ENCODE measurements at regions not wholly inside any gene's neighbourhood (a gene's known extent, or its start where the extent isn't known, plus 50 kb on each side); places are given as distances from the start of the nearest gene placed in this dataset.

- Histone ChIP-seq H3K36me3 (ENCODE audit: insufficient read depth, low read length) (no peaks in the 10 kb centered on the region), H3K9ac (ENCODE audit: low read length) (no peak overlapping the region), H4K20me1 (ENCODE audit: insufficient read depth, low read depth, low read length) (no peaks in the 10 kb centered on the region), H3K27ac (ENCODE audit: low read length) (no peak overlapping the region), H2AFZ (ENCODE audit: low read length) (no peak overlapping the region), H3K4me3 (ENCODE audit: low read length) (no peak overlapping the region), H3K27me3 (ENCODE audit: low read length) (no peaks in the 10 kb centered on the region), H3K4me1 (ENCODE audit: low read length) (no peaks in the 10 kb centered on the region), H3K9me3 (ENCODE audit: low read length) (no peaks in the 10 kb centered on the region), H3K9me2 (replicated peaks; ENCODE audit: insufficient read depth, low read length) (no peaks in the 10 kb centered on the region), H3K4me2 (ENCODE audit: low read depth, low read length, poor library complexity, severe bottlenecking) (no peak overlapping the region), H3K79me2 (ENCODE audit: low read length) (no peaks in the 10 kb centered on the region)
- DNase-seq = no peak
These were observed 650.3 kb downstream of the CCDC171 start for GRCh38 chr9:16202914-16203728.

GRCh38 chr9:16203729-16204573, 651.1 kb downstream of the CCDC171 start:
- H3K79me2 ChIP-seq (ENCODE audit: low read length) = no peaks in the 10 kb centered on the region

GRCh38 chr9:16205455-16205854, 652.6 kb downstream of the CCDC171 start:
- Histone ChIP-seq H4K20me1 (ENCODE audit: insufficient read depth, low read depth, low read length) (no peaks in the 10 kb centered on the region), H3K36me3 (ENCODE audit: insufficient read depth, low read length) (no peaks in the 10 kb centered on the region), H3K9me2 (replicated peaks; ENCODE audit: insufficient read depth, low read length) (no peaks in the 10 kb centered on the region), H3K4me1 (ENCODE audit: low read length) (no peaks in the 10 kb centered on the region), H2AFZ (ENCODE audit: low read length) (no peak overlapping the region), H3K9me3 (ENCODE audit: low read length) (no peaks in the 10 kb centered on the region), H3K9ac (ENCODE audit: low read length) (no peak overlapping the region), H3K27ac (ENCODE audit: low read length) (no peak overlapping the region), H3K79me2 (ENCODE audit: low read length) (no peaks in the 10 kb centered on the region), H3K4me3 (ENCODE audit: low read length) (no peak overlapping the region), H3K27me3 (ENCODE audit: low read length) (no peaks in the 10 kb centered on the region), H3K4me2 (ENCODE audit: low read depth, low read length, poor library complexity, severe bottlenecking) (no peak overlapping the region)
- DNase-seq = no peak

More at GRCh38 chr9:16203729-16204573, 651.1 kb downstream of the CCDC171 start:
- Histone ChIP-seq H3K9me2 (replicated peaks; ENCODE audit: insufficient read depth, low read length) (no peaks in the 10 kb centered on the region), H3K9me3 (ENCODE audit: low read length) (no peaks in the 10 kb centered on the region), H3K27ac (ENCODE audit: low read length) (no peak overlapping the region), H3K4me3 (ENCODE audit: low read length) (no peak overlapping the region), H3K9ac (ENCODE audit: low read length) (no peak overlapping the region), H4K20me1 (ENCODE audit: insufficient read depth, low read depth, low read length) (no peaks in the 10 kb centered on the region), H3K36me3 (ENCODE audit: insufficient read depth, low read length) (no peaks in the 10 kb centered on the region), H3K4me2 (ENCODE audit: low read depth, low read length, poor library complexity, severe bottlenecking) (no peak overlapping the region), H3K4me1 (ENCODE audit: low read length) (no peaks in the 10 kb centered on the region), H2AFZ (ENCODE audit: low read length) (no peak overlapping the region), H3K27me3 (ENCODE audit: low read length) (no peaks in the 10 kb centered on the region)
- no peak for DNase-seq

GRCh38 chr9:16206518-16206917, 653.7 kb downstream of the CCDC171 start:
- Histone ChIP-seq H2AFZ (ENCODE audit: low read length) (no peak overlapping the region), H3K79me2 (ENCODE audit: low read length) (no peaks in the 10 kb centered on the region), H4K20me1 (ENCODE audit: insufficient read depth, low read depth, low read length) (no peaks in the 10 kb centered on the region), H3K9me2 (replicated peaks; ENCODE audit: insufficient read depth, low read length) (no peaks in the 10 kb centered on the region), H3K27me3 (ENCODE audit: low read length) (no peaks in the 10 kb centered on the region), H3K36me3 (ENCODE audit: insufficient read depth, low read length) (no peaks in the 10 kb centered on the region), H3K4me1 (ENCODE audit: low read length) (no peaks in the 10 kb centered on the region), H3K4me2 (ENCODE audit: low read depth, low read length, poor library complexity, severe bottlenecking) (no peak overlapping the region), H3K9ac (ENCODE audit: low read length) (no peak overlapping the region), H3K9me3 (ENCODE audit: low read length) (no peaks in the 10 kb centered on the region), H3K4me3 (ENCODE audit: low read length) (no peak overlapping the region), H3K27ac (ENCODE audit: low read length) (no peak overlapping the region)
- no peak for DNase-seq

GRCh38 chr9:16207161-16207560, 654.3 kb downstream of the CCDC171 start:
- no peaks in the 10 kb centered on the region for H3K4me1 ChIP-seq (ENCODE audit: low read length)
- no peaks in the 10 kb centered on the region for H3K79me2 ChIP-seq (ENCODE audit: low read length)
- H3K4me2 ChIP-seq (ENCODE audit: low read depth, low read length, poor library complexity, severe bottlenecking) = no peak overlapping the region
- H3K36me3 ChIP-seq (ENCODE audit: insufficient read depth, low read length) = no peaks in the 10 kb centered on the region
- no peak overlapping the region for H2AFZ ChIP-seq (ENCODE audit: low read length)
- H3K9me2 ChIP-seq (replicated peaks; ENCODE audit: insufficient read depth, low read length) = no peaks in the 10 kb centered on the region
- H4K20me1 ChIP-seq (ENCODE audit: insufficient read depth, low read depth, low read length) = no peaks in the 10 kb centered on the region
- no peak overlapping the region for H3K9ac ChIP-seq (ENCODE audit: low read length)
- H3K4me3 ChIP-seq (ENCODE audit: low read length) = no peak overlapping the region
- H3K27ac ChIP-seq (ENCODE audit: low read length) = no peak overlapping the region
- no peak for DNase-seq
- H3K9me3 ChIP-seq (ENCODE audit: low read length) = no peaks in the 10 kb centered on the region
- no peaks in the 10 kb centered on the region for H3K27me3 ChIP-seq (ENCODE audit: low read length)

GRCh38 chr9:16210440-16210839, 657.6 kb downstream of the CCDC171 start:
- Histone ChIP-seq H3K9me3 (ENCODE audit: low read length) (no peaks in the 10 kb centered on the region), H3K4me1 (ENCODE audit: low read length) (no peaks in the 10 kb centered on the region), H2AFZ (ENCODE audit: low read length) (no peak overlapping the region), H3K9ac (ENCODE audit: low read length) (no peak overlapping the region), H3K4me3 (ENCODE audit: low read length) (no peak overlapping the region), H3K36me3 (ENCODE audit: insufficient read depth, low read length) (no peaks in the 10 kb centered on the region), H3K27me3 (ENCODE audit: low read length) (no peaks in the 10 kb centered on the region), H3K79me2 (ENCODE audit: low read length) (no peaks in the 10 kb centered on the region), H3K27ac (ENCODE audit: low read length) (no peak overlapping the region), H3K9me2 (replicated peaks; ENCODE audit: insufficient read depth, low read length) (no peaks in the 10 kb centered on the region), H4K20me1 (ENCODE audit: insufficient read depth, low read depth, low read length) (no peaks in the 10 kb centered on the region), H3K4me2 (ENCODE audit: low read depth, low read length, poor library complexity, severe bottlenecking) (no peak overlapping the region)
- DNase-seq = no peak

GRCh38 chr9:16211946-16212345, 658.5 kb downstream of the BNC2 start:
- H3K36me3 ChIP-seq (ENCODE audit: insufficient read depth, low read length) = no peaks in the 10 kb centered on the region
- no peak overlapping the region for H3K27ac ChIP-seq (ENCODE audit: low read length)

GRCh38 chr9:16213781-16214515, 656.5 kb downstream of the BNC2 start:
- no peak overlapping the region for H3K9ac ChIP-seq (ENCODE audit: low read length)
- H3K79me2 ChIP-seq (ENCODE audit: low read length) = no peaks in the 10 kb centered on the region
- no peak overlapping the region for H3K27ac ChIP-seq (ENCODE audit: low read length)
- H3K36me3 ChIP-seq (ENCODE audit: insufficient read depth, low read length) = no peaks in the 10 kb centered on the region
- no peak overlapping the region for H3K4me3 ChIP-seq (ENCODE audit: low read length)
- no peak overlapping the region for H3K4me2 ChIP-seq (ENCODE audit: low read depth, low read length, poor library complexity, severe bottlenecking)
- H3K27me3 ChIP-seq (ENCODE audit: low read length) = peaks cover 4% of the 10 kb centered on the region; the same call in 1 of the 2 replicates
- H3K9me3 ChIP-seq (ENCODE audit: low read length) = no peaks in the 10 kb centered on the region
- H3K4me1 ChIP-seq (ENCODE audit: low read length) = no peaks in the 10 kb centered on the region
- no peaks in the 10 kb centered on the region for H4K20me1 ChIP-seq (ENCODE audit: insufficient read depth, low read depth, low read length)
- DNase-seq = no peak
- H3K9me2 ChIP-seq (replicated peaks; ENCODE audit: insufficient read depth, low read length) = no peaks in the 10 kb centered on the region
- H2AFZ ChIP-seq (ENCODE audit: low read length) = no peak overlapping the region

More at GRCh38 chr9:16211946-16212345, 658.5 kb downstream of the BNC2 start:
- no peaks in the 10 kb centered on the region for H3K9me3 ChIP-seq (ENCODE audit: low read length)
- H3K9me2 ChIP-seq (replicated peaks; ENCODE audit: insufficient read depth, low read length) = no peaks in the 10 kb centered on the region
- H3K4me1 ChIP-seq (ENCODE audit: low read length) = no peaks in the 10 kb centered on the region
- no peaks in the 10 kb centered on the region for H4K20me1 ChIP-seq (ENCODE audit: insufficient read depth, low read depth, low read length)
- DNase-seq = no peak
- H3K9ac ChIP-seq (ENCODE audit: low read length) = no peak overlapping the region
- peaks cover 4% of the 10 kb centered on the region; the same call in 1 of the 2 replicates for H3K27me3 ChIP-seq (ENCODE audit: low read length)
- H2AFZ ChIP-seq (ENCODE audit: low read length) = no peak overlapping the region
- H3K79me2 ChIP-seq (ENCODE audit: low read length) = no peaks in the 10 kb centered on the region
- no peak overlapping the region for H3K4me3 ChIP-seq (ENCODE audit: low read length)
- no peak overlapping the region for H3K4me2 ChIP-seq (ENCODE audit: low read depth, low read length, poor library complexity, severe bottlenecking)

Data from Karpas-422 (cell line).